Hematopoietic multipotent progenitor cell treated with erythropoietin and hydrocortisone succinate and interleukin-3 and kit ligand, for 17 days (in vitro differentiated cells): ENCODE measurements at regions not wholly inside any gene's neighbourhood (a gene's known extent, or its start where the extent isn't known, plus 50 kb on each side); places are given as distances from the start of the nearest gene placed in this dataset.

Experiments
- DNase-seq: peaks from one replicate; pipeline ENCODE4 v3.0.0-alpha.2; 2015; ENCODE audit warnings: low spot score

DNA sequence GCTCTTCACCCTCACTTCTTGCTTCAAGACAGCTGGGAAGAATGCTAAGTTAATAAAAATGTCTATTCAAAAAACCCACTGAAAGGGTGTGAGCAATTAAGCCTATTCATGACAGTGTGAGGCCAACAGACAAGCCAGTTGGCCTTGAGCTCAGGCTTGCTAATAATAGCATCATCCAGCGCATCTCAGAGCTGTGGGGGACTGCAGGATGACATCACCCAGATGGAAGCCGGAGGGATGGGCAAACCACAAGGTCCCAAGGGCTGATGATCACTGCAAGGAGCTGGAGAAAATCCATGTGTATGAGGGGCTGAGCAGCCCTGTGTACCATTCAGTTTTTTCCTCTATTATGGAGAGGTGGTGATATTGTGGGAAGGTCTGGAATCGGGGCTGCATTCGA lies 770.4 kb downstream of the TNS3 start:
- no peak for DNase-seq

DNA sequence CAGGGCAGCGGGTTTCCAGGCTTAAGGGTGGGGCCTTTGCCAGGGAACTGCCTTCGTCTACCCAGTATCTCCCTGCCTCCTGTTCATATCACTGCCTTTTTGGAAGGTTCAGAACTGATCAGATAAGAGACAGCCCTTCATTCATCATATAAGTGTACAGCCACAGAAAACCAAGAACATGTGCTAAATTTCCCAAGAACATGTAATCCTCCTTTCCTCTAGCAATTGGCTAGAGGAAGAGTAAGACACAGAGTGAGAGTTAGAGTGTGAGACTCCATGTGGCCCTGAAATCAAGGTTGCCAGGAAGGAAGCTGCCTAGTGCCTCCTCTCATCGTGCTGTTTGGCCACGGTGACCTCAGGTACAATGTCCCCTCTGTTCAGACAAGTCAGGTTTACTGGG lies 770.9 kb downstream of the TNS3 start:
- no peak for DNase-seq

DNA sequence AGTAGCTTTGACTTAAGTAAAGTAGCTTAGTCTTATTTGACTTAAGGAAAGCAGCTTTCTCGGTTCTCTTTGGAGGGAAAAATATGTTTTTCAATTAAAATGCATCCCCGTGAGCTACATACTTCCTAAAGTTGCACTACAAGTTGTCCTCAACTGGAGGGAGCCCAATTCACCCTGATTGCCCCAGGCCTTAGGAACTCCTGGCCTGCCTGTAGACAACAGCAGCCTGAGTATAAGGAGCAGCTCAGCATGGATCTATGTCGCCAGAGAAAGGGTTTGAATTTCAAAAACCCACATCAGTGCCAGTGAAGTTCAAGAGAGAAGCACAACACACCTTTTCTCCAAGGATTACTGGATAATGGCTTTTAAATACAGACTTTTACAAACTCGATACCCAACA lies 772.0 kb downstream of the TNS3 start:
- no peak for DNase-seq

DNA sequence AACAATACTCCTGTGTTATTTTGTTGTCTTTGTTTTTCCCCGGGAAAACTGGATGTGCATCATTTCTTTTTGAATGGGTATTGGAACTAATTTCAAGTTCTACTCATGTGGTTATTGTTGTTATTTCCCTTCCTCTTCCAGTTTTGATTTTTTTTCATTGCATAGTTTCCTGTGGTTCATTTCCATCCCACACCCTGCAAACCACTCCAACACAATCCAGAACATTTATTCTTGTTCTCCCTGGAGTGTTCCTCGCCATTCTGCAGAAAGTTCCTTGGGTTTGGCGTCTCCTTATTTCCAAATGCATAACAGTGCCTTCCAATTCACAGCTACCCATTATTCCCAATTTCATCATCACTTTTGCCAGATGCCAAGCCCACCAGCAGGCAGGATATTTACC lies 775.1 kb downstream of the TNS3 start:
- DNase-seq, result no peak

DNA sequence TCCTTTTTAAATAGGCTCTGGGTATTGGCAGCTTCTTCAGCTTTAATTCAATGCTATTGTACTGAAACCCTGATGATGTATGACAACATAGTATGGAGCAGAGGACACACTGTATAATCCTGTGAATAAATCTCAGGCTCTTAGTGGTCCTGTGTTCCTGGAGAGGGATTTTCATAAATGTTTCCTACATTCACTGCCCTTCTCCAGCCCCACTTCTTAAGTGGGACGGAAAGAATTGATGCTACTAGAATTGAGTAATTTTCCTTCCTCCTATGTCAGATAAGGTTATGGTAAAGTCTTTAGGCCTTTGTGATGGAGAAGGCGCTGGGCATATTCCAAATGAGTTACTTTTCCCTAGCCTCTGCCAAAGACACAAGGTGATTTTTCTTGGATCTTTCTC lies 779.4 kb downstream of the TNS3 start:
- DNase-seq, result no peak

DNA sequence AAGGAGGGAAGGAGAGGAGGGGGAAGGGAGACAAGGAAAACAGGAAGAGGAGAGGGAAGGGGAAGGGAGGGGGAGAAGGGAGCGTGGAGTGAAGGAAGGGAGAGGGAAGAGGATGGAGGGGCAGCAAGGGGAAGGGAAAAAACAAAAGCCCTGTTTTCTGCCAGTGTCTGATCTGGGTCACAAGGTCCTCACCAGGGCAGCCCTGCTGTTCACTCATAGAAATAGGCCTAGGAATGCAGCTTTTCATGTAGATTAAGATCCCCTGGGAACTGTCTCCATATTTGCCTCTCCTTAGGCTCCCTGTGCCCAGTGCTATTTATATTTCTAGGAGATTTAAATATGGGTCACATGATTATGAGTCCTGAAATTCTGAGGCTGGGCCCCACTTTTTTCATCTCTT lies 790.7 kb downstream of the TNS3 start:
- no peak for DNase-seq

DNA sequence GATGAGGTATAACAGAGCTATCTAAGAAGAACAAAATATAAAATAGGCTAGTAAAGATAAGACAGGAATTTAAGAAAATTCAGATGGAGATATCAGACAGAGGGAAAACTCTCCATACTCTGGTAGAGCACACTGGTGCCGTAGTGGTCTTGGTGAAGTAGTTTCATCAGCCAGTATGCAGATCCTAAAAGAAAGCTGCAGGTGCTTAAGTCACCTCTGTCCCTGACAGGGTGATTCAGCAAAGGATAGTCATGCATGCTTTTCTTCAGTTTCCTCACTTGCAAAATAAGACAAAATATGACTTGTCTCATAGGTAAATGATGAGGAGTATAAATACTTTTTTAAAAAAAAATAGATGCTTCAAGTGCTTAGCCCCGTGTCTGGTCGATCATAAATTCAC lies 794.9 kb downstream of the TNS3 start:
- no peak for DNase-seq

DNA sequence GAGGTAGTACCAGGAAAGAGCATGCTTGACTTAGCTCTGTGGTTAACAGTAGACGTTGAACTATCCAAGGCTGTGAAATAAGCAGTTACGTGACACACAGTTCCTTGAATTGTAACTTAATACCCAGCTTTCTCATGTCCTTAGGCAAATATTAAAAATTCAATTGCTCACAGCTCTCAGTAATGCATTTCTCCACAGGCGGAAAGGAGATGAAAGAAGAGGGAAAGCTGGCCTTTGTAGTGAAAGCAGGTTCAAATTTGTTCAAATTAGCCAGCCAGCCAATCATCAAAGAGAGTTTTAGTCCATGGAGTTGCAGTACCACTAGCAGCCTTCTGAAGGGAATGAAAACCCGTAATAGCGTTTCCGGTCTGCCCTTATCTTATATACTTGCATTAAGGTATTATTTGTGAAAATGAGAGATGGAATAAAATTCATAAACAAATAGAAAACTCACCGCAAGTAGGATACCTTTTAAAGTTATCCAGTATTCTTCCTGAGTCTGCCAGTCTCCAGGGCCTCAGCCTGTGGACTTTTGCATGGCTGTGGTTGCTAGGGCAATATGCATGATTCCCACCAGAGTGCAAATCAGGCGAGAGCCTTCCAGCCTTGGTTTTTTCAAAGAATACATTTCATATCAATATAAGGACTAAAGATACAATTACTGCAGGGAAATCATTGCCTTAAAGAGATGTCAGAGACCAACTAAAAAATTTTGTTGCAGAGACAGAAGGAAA lies 795.5 kb downstream of the TNS3 start:
- no peak for DNase-seq

DNA sequence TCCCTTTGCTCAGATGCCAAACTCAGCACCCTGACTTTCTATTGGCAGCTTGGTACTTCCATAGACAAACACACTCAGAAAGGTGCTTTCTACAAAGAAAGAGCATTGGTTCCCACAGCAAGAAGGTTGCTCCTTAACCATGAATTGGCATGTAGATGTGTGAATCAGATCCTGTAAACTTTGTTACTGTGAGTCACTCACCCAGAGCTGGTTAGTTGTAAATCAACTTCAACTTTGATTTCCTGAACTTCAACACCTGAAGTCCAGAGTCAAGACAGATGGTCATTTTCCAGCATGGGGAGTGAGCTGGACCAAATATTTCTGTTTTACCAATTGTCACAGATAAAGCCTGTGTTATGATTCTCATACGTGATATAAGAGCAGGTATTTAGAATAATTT lies 797.2 kb downstream of the TNS3 start:
- DNase-seq, result no peak

DNA sequence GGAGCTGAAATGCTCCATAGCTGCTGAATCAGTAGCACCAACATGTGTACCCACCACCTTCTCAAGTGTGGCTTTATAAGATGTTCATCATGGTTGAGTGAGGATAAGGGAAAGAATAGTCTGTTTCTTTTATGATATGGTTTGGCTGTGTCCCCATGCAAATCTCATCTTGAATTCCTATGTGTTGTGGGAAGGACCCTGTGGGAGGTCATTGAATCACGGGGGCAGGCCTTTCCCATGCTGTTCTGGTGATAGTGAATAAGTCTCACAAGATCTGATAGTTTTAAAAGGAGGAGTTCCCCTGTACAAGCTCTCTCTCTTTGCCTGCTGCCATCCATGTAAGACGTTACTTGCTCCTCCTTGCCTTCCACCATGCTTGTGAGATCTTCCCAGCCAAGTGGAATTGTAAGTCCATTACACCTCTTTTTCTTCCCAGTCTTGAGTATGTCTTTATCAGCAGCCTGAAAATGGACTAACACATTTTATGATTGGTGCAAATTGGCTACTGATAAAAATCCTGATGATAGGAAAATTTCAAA lies 799.9 kb downstream of the TNS3 start:
- no peak for DNase-seq

DNA sequence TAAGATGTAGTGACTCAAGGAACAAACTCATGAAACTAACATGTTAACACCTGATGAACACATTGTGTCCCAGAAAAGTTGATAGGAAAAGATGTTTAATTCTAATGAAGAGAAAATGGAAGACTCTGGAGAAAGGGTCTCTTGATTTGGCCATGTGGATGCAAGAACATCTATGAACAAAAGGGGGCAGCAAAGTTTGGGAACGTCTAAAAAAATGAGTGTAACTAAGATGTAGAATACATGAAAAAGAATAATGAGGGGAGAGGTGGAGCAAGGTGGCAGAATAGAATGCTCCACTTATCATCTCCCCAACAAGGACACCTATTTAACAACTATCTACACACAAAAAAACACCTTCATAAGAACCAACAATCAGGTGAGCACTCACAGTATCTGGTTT lies 805.1 kb downstream of the TNS3 start:
- no peak for DNase-seq

DNA sequence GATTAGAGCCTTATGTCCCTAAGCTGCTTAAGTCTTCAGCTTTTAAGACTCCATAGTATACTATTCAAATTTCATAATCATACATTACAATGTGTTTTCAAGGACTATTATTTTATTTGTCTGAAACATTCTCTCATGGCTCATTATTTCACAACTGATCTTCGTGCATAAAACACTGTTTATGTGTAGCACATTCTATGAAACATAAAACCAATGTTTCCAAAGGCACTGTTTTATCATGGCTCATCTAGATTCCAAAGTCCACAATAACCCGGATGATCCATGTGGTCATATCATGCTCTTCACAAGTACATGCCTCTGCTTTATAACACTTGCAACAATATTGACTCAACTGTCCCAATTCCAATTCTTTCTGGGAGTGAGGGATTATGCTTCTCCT lies 806.1 kb downstream of the TNS3 start:
- no peak for DNase-seq

DNA sequence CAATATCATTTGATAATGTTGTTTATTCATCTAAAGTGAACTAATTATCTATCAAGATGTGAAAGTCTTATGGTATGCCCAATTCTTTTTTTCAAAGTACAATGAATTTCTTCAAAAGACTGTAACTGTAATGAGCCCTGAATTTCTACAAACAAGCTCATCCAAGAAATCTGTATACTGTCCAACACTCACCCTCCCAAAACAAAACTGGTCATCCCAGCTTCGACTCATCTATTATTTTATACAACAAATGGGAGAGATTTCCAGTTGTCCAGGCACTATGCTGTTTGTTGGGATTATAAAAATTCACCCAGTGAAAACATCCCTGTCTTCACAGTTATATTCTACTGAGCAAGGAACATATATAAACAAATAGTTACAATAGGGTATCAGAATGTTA lies 806.9 kb downstream of the TNS3 start:
- DNase-seq, result no peak

DNA sequence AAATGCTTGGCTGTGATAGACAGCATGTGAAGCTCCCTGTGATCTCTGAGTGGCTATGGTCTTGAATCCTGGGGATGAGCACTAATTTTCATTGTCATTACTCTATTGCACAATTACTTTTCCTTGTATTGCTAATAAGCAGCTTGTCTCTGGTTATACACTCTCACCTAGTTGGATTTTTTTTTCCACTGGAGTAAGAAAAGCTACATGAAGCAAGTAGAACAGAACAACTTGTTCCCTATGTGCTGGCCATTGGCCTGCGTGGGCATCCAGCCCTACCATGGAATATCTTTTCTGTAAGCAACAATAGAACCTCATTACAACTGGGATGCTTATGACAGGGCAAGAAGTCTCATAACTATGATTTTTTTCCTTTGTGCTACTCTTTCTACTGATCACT lies 807.4 kb downstream of the TNS3 start:
- DNase-seq, result no peak

DNA sequence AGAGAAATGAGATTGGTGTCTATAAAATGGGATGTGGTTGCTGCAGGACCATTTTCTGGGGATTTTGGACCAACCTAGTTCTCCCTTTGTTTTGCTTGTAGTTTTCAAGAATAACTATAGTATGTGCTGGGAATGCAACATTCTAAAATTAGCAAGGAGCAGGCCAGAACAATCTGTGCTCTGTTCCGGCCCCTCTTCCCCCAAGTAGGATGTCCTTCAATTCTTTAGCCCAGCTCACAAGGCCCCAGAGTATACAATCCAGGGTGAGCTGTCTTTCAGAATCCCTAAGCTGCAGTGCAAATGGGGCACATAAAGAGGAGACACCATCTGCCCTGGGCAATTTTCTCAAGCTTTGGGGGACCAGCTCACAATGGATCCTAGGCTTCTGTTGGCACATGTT lies 809.1 kb downstream of the TNS3 start:
- DNase-seq, result no peak

DNA sequence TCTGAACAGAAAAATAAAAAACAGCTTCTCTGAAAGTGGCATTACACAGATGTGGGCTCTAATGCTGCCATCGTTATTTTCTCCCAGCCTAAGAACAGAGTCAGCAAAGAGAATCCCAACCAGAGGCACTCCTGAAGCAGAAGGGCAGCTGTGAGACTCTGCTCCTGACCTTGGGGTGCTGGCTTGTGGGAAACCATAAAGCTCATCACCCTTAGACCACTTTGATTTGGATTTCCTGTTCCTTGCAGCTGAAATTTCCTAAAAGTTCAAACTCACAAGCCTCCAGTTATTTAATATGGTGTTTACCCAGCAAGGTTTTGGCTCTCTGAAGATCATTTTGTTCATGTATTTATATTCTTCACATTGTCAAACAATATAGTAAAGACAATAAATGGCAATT lies 814.8 kb downstream of the TNS3 start:
- DNase-seq, result no peak

DNA sequence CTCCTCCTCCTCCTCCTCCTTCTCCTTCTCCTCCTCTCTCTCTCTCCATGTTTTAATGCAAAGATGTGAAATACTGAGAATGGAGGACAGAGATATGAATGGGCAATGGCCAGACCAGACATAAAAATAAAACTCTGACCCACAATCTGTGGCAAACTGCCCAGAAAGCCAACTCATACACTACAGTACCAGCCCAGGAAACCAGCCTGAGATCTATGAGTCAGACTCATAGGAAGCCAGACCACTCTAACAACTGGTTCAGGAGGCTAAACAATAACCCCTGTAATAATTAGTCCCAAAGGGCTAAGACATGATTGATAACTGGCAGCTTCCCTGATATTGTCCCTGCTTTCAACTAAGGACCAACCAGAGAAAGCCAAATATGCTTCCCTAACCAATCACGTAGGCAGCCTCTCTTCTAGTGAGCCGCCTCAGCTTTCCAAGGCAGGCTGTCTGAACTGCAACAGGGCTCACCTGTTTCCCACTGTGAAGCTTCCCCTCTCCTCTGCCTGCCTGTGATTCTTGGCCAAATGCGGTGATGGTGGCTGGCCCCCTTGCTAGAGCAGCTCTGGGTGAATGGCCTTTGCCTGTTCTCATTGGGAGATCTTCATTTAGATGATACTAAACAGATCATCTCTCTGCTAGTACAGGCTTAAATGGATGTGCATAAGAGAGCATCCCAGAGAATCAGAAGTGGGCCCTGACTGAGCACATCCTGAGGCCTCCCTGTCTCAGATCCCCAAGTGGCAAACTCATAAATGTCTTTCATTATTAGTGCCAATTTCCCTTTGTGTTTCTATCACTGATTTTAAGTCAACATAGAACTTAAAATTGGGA lies 817.6 kb downstream of the TNS3 start:
- no peak for DNase-seq

DNA sequence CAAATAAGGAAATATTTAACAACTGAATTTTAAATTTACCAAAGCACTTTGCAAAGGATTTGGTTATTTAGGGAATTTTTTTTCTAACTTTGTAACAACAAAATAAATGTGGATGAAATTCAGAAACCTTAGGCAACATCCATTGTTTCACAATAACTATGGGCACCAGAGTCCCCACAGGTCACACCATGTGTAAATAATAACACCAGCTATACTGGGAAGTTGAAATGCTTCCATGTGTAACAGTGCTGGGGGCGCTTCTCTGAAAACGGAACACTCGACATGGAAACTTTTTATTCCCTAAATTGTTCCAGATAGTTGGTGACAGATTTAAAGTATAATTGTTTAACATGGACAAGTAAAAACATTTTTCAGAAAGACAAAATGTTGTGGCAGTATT lies 818.6 kb downstream of the TNS3 start:
- no peak for DNase-seq

DNA sequence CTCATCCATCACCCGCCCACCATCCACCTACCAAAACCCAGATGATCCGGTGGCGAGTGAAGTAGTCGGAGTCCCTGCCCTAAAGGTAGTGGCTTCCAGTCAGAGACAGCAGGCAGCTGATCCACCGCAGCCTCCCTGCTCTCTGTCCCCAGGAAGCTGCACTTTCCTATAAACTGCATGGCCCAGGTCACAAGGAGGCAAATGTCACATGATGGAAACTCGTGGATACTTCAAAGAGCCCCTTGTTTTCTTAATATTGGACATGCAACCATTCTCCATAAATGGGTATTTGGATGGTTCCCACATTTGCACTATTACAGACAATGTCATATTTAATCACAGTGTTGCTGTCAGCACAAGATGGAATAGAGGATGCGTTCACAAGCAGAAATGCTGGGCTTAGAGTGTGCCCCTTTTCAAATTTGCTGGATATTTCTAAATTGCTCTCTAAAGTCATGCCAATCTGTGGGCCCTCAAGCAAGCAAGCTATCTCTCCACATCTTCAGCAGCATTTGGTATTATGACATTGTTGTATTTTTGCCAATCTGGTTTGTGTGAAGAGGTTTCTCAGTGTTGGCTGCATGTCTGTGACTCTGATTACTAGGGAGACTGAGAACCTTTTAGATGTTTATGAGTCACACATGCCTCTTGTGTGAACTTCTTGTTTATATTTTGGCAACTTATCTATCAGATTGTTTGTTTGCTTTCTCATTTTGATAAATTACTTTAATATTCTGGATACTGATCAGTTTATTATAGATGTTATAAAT lies 822.0 kb downstream of the TNS3 start:
- no peak for DNase-seq

DNA sequence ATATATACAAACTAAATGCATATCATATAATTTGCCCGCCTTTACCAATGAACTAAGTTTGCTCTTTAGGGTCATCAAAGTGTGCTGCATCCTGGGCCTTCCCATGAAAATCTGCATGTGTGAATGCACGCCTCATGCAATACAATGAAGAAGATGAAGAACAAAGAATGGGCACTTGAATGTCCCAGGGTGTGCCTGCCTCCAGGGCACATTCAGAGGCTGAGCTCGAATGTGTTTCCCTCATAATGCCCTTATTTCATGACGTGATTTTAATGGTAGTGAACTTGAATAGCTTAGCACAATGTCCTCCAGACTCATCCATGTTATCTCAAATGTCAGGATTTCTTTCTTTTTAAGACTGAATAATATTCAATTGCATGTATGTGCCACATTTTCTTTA lies 824.9 kb downstream of the TNS3 start:
- no peak for DNase-seq

DNA sequence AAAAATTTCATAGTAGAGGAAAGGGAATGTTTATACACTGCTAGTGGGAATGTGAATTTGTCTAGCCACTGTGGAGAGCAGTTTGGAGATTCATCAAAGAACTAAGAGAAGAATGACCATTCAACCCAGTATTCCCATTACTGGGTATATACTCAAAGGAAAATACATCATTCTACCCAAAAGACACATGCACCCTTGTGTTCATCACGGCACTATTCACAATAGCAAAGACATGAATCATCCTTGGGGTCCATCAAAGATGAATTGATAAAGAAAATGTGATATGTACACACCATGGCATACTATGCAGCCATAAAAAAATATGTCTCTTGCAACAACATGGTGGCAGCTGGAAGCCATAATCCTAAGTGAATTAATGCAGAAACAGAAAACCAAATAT lies 825.7 kb downstream of the TNS3 start:
- no peak for DNase-seq

DNA sequence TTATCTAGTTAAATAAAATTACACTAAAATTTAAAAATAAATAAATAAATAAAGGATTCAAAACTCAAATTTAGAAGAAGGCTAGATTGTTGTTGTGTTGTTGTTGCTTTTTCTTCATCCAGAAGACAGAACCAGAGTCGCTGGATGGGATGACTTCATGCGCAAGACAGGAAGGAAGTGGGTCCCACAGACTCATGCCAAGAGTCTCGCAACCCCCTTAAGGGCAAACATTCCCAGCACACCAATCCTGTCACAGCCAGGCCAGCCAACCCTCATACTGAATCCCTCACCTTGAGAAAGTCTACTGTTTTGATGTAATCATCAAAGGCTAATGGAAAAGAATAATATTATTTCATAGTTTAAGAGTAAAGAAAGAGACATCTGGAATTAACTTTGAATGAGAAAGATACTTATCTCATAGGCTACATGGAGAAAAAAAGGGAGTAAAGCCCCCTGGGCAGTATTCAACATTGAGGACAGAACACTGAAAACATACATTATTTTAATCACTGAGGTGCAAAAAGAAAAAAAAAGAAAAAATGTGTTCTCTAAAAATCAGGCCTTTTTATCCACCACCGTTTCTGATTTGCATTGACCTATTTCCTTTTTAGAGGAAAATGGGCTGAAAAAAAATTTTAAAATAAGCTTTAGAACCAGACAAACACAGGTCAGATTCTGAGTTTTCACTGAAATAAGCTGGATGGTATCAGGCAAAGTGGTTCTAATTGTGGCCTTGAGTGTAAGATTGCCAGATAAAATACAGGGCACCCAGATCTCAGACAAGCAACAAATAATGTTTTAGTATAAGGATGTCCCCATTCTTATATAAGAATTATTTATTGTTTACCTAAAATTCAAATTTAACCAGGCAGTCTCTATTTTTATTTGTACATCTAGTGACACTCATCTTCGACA lies 826.5 kb downstream of the TNS3 start:
- DNase-seq, result no peak
